ENCODE measurements at regions not wholly inside any gene's neighbourhood (a gene's known extent, or its start where the extent isn't known, plus 50 kb on each side); places are given as distances from the start of the nearest gene placed in this dataset.

DNA sequence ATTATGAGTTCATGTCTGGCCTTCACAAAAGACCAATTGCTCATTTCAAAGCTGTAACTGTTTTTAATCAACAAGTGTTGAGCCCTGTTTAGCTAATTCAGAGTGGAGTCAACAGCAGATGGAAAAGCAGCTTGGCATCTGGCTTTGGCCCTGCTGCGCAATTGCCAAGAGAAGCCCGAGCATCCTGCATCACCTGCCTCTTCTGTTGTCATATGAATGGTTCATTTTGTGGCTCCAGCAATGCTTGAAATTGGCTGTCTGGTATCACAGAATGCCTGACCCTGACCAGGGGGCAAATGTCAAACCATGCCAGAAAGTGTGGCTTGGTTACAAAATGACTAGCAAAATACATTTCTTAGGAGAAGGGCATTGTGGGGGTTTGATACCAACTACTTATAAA is 296.5 kb upstream of the PHF14 start:
- Histone ChIP-seq H3K27me3 (ENCODE audit: control insufficient read depth in 1 of 2, insufficient read depth in 2 of 2, low read length in 1 of 2) (no peaks in the 10 kb centered on the region), H3K27ac (ENCODE audit: low read depth in 1 of 2, low read length in 2 of 2) (no peak overlapping the region), H3K36me3 (ENCODE audit: control insufficient read depth in 1 of 2, insufficient read depth in 2 of 2, low read length in 1 of 2) (no peaks in the 10 kb centered on the region), H3K9me3 (ENCODE audit: control insufficient read depth, low read length) (no peaks in the 10 kb centered on the region), H3K4me3 (ENCODE audit: low read length in 2 of 2) (no peak overlapping the region), H3K4me1 (ENCODE audit: control insufficient read depth in 1 of 2, insufficient read depth in 2 of 2, low read length in 2 of 2) (no peaks in the 10 kb centered on the region)
- peak in 1 of 2 donors; percentile 46 for DNase-seq
- WGBS, 2 donors = 85 to 91% methylated on average over 2 of the region's 2 CpGs
- ATAC-seq (ENCODE audit: low FRiP score) = no peak
- intact Hi-C loops (cut with DNase I) = no loop called here

DNA sequence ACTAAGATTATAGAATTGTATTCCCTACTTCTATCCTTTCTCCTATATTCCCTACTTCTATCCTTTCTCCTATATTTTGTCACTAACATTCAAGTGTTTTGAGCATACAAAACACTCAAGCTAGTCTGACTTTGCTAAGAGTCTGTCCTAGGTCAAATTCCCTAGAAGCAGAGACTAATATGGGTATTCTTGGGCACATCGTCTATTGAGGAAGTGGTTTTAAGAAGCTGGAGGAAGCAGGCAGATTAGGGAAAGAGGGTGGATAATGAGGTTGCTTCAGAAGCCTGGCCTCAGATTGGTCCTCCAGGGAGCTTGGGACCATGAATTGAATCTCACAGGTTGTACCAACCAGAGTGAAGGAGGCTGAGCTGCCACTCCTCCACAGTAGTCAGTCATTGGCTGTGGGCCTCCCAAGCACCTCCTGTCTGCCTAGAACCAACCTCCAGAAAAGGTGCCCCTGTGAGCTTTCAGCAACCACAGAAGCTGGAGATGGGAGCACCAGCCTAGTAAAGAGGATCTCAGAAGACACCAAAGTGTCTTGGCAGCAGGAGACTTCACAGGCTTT is 295.9 kb upstream of the PHF14 start:
- Histone ChIP-seq H3K36me3 (ENCODE audit: control insufficient read depth in 1 of 2, insufficient read depth in 2 of 2, low read length in 1 of 2) (no peaks in the 10 kb centered on the region), H3K4me1 (ENCODE audit: control insufficient read depth in 1 of 2, insufficient read depth in 2 of 2, low read length in 2 of 2) (no peaks in the 10 kb centered on the region), H3K27me3 (ENCODE audit: control insufficient read depth in 1 of 2, insufficient read depth in 2 of 2, low read length in 1 of 2) (no peaks in the 10 kb centered on the region), H3K27ac (ENCODE audit: low read depth in 1 of 2, low read length in 2 of 2) (no peak overlapping the region), H3K4me3 (ENCODE audit: low read length in 2 of 2) (no peak overlapping the region), H3K9me3 (ENCODE audit: control insufficient read depth, low read length) (no peaks in the 10 kb centered on the region)
- intact Hi-C loops (cut with DNase I) = no loop called here
- DNase-seq (no peak), ATAC-seq (ENCODE audit: low FRiP score) (no peak)
- 78 to 82% methylated on average over 1 of the region's 1 CpG for WGBS, 2 donors

DNA sequence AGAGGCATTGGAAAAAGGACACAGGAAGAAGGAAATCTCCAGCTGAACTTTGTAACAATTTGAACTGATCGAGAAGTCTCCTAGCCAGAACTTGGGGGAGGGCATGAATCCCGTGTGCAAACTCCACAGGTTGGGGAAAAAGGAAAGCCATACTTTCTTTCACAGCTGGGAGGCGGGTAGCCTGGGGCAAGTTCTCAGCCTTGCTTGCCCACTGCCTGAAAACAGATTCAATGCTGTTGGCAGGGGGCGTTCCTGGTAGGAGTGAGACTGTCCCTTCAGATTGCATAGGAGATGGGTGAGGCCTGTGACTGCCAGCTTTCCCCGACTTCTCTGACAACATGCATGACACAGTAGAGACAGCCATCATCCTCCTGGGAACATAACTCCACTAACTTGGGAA is 289.1 kb upstream of the PHF14 start:
- H3K9me3 ChIP-seq (ENCODE audit: control insufficient read depth, low read length) = no peaks in the 10 kb centered on the region
- H3K4me3 ChIP-seq (ENCODE audit: low read length in 2 of 2) = no peak overlapping the region
- DNase-seq (no peak), ATAC-seq (ENCODE audit: low FRiP score) (no peak)
- H3K27me3 ChIP-seq (ENCODE audit: control insufficient read depth in 1 of 2, insufficient read depth in 2 of 2, low read length in 1 of 2) = no peaks in the 10 kb centered on the region
- WGBS, 2 donors = 87 to 90% methylated on average over 5 of the region's 5 CpGs
- intact Hi-C loops (cut with DNase I) = no loop called here
- no peak overlapping the region for H3K27ac ChIP-seq (ENCODE audit: low read depth in 1 of 2, low read length in 2 of 2)
- H3K36me3 ChIP-seq (ENCODE audit: control insufficient read depth in 1 of 2, insufficient read depth in 2 of 2, low read length in 1 of 2) = no peaks in the 10 kb centered on the region
- H3K4me1 ChIP-seq (ENCODE audit: control insufficient read depth in 1 of 2, insufficient read depth in 2 of 2, low read length in 2 of 2) = no peaks in the 10 kb centered on the region

DNA sequence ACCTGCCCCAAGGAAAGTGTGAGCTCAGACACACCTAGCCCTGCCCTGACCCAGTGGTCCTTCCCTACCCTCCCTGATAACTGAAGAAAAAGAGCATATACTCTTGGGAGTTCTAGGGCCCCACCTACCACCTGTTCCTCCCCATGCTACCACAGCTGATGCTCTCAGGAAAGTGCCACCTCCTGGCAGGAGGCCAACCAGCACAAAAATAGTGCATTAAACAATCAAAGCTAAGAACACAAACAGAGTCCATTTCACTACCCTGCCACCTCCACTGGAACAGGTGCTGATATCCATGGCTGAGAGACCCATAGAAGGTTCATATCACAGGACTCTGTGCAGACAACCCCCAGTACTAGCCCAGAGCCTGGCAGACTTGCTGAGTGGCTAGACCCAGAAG is 288.6 kb upstream of the PHF14 start:
- ATAC-seq (ENCODE audit: low FRiP score) = no peak
- no peaks in the 10 kb centered on the region for H3K9me3 ChIP-seq (ENCODE audit: control insufficient read depth, low read length)

DNA sequence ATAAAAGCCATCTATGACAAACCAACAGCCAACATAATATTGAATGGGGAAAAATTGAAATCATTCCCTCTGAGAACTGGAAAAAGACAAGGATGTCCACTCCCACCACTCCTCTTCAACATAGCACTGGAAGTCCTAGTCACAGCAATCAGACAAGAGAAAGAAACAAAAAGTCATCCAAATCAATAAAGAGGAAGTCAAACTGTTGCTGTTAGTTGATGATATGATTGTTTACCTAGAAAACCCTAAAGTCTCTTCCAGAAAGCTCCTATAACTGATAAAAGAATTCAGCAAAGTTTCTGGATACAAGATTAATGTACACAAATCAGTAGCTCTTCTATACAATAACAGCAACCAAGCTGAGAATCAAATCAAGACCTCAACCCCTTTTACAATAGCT is 285.1 kb upstream of the PHF14 start:
- no peaks in the 10 kb centered on the region for H3K4me1 ChIP-seq (ENCODE audit: control insufficient read depth in 1 of 2, insufficient read depth in 2 of 2, low read length in 2 of 2)
- H3K27me3 ChIP-seq (ENCODE audit: control insufficient read depth in 1 of 2, insufficient read depth in 2 of 2, low read length in 1 of 2) = no peaks in the 10 kb centered on the region
- ATAC-seq (ENCODE audit: low FRiP score) = no peak
- H3K27ac ChIP-seq (ENCODE audit: low read depth in 1 of 2, low read length in 2 of 2) = no peak overlapping the region
- no peak overlapping the region for H3K4me3 ChIP-seq (ENCODE audit: low read length in 2 of 2)
- DNase-seq = no peak
- intact Hi-C loops (cut with DNase I) = no loop called here
- H3K36me3 ChIP-seq (ENCODE audit: control insufficient read depth in 1 of 2, insufficient read depth in 2 of 2, low read length in 1 of 2) = no peaks in the 10 kb centered on the region
- H3K9me3 ChIP-seq (ENCODE audit: control insufficient read depth, low read length) = no peaks in the 10 kb centered on the region

More for the DNA sequence above, 288.6 kb upstream of the PHF14 start:
- H3K4me1 ChIP-seq (ENCODE audit: control insufficient read depth in 1 of 2, insufficient read depth in 2 of 2, low read length in 2 of 2) = no peaks in the 10 kb centered on the region
- intact Hi-C loops (cut with DNase I) = no loop called here
- no peaks in the 10 kb centered on the region for H3K27me3 ChIP-seq (ENCODE audit: control insufficient read depth in 1 of 2, insufficient read depth in 2 of 2, low read length in 1 of 2)
- H3K36me3 ChIP-seq (ENCODE audit: control insufficient read depth in 1 of 2, insufficient read depth in 2 of 2, low read length in 1 of 2) = no peaks in the 10 kb centered on the region
- DNase-seq = no peak
- no peak overlapping the region for H3K4me3 ChIP-seq (ENCODE audit: low read length in 2 of 2)
- no peak overlapping the region for H3K27ac ChIP-seq (ENCODE audit: low read depth in 1 of 2, low read length in 2 of 2)

DNA sequence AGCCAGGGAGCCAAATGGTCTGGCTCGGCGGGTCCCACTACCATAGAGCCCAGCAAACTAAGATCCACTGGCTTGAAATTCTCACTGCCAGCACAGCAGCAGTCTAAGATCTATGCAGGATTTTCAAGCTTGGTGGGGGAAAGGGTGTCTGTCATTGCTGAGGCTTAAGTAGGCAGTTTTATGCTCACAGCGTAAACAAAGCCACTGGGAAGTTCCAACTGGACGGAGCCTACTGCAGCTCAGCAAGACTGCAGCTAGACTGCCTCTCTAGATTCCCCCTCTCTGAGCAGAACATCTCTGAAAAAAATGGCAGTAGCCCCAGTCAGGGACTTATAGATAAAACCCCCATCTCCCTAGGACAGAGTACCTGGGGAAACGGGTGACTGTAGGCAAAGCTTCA is 277.6 kb upstream of the PHF14 start:
- no peak for DNase-seq
- ATAC-seq (ENCODE audit: low FRiP score) = no peak
- H3K4me1 ChIP-seq (ENCODE audit: control insufficient read depth in 1 of 2, insufficient read depth in 2 of 2, low read length in 2 of 2) = no peaks in the 10 kb centered on the region
- H3K4me3 ChIP-seq (ENCODE audit: low read length in 2 of 2) = no peak overlapping the region
- no peak overlapping the region for H3K27ac ChIP-seq (ENCODE audit: low read depth in 1 of 2, low read length in 2 of 2)
- intact Hi-C loops (cut with DNase I) = no loop called here
- H3K27me3 ChIP-seq (ENCODE audit: control insufficient read depth in 1 of 2, insufficient read depth in 2 of 2, low read length in 1 of 2) = no peaks in the 10 kb centered on the region
- 42 to 63% methylated on average over 5 of the region's 5 CpGs for WGBS, 2 donors
- peaks cover 1% of the 10 kb centered on the region for H3K9me3 ChIP-seq (ENCODE audit: control insufficient read depth, low read length)
- no peaks in the 10 kb centered on the region for H3K36me3 ChIP-seq (ENCODE audit: control insufficient read depth in 1 of 2, insufficient read depth in 2 of 2, low read length in 1 of 2)

DNA sequence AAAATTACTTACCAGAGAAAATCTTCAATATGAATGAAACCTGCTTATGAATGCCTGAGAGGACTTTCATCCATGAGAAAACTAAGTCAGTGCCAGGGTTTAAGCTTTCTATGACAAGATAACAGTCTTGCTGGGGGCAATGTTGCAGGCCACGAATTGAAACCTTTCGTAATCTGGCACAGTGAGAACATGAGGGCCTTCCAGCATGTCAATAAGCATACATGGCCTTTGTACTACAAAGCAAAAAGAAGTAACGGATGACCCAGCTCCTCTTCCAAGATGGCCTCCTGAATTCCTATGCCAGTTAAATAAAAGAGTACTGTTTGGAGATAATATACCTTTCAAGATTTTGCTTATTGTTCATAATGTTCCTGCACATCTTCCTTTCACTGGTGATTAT is 270.6 kb upstream of the PHF14 start:
- H3K4me3 ChIP-seq (ENCODE audit: low read length in 2 of 2) = no peak overlapping the region
- ATAC-seq (ENCODE audit: low FRiP score) (no peak), DNase-seq (no peak)
- no peaks in the 10 kb centered on the region for H3K9me3 ChIP-seq (ENCODE audit: control insufficient read depth, low read length)
- H3K27ac ChIP-seq (ENCODE audit: low read depth in 1 of 2, low read length in 2 of 2) = no peak overlapping the region
- intact Hi-C loops (cut with DNase I) = no loop called here
- H3K4me1 ChIP-seq (ENCODE audit: control insufficient read depth in 1 of 2, insufficient read depth in 2 of 2, low read length in 2 of 2) = no peaks in the 10 kb centered on the region
- no peaks in the 10 kb centered on the region for H3K27me3 ChIP-seq (ENCODE audit: control insufficient read depth in 1 of 2, insufficient read depth in 2 of 2, low read length in 1 of 2)
- WGBS, 2 donors = 69 to 87% methylated on average over 3 of the region's 3 CpGs
- H3K36me3 ChIP-seq (ENCODE audit: control insufficient read depth in 1 of 2, insufficient read depth in 2 of 2, low read length in 1 of 2) = no peaks in the 10 kb centered on the region

DNA sequence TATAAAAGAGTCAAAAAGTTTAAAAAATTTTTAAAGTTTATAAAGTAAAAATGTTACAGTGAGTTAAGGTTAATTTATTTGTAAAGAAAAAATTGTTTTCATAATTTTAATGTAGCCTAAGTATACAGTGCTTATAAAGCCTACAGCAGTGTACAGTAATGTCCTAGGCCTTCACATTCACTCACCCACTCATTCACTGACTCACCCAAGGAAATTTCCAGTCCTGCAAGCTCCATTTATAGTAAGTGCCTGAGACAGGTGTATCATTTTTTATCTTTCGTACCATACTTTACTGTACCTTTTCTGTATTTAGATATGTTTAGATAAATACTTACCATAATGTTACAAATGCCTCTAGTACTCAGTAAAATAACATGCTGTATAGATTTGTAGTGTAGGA is 269.7 kb upstream of the PHF14 start:
- WGBS, 2 donors = 91 to 95% methylated on average over 1 of the region's 1 CpG
- ATAC-seq (ENCODE audit: low FRiP score) = no peak

DNA sequence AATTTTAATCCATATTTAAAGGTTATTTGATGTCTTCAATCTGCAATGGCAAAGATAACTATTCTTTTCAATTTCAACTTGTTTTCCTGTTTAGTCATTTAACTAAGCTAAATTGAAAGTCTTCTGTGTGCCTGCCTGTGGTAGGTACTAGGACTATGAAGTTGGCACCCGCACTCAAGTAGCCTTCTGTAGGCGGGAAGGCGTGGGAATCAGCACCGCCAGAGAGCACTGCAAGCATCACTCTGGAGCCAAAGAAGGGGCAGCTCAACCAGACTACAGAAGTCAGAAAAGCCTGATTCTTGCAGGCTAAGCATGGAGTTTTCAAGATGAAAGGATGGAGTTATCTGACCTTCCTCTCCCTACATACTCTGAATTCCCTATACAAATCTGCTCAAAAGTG is 269.0 kb upstream of the PHF14 start:
- Histone ChIP-seq H3K9me3 (ENCODE audit: control insufficient read depth, low read length) (no peaks in the 10 kb centered on the region), H3K36me3 (ENCODE audit: control insufficient read depth in 1 of 2, insufficient read depth in 2 of 2, low read length in 1 of 2) (no peaks in the 10 kb centered on the region), H3K4me3 (ENCODE audit: low read length in 2 of 2) (no peak overlapping the region), H3K27ac (ENCODE audit: low read depth in 1 of 2, low read length in 2 of 2) (no peak overlapping the region), H3K4me1 (ENCODE audit: control insufficient read depth in 1 of 2, insufficient read depth in 2 of 2, low read length in 2 of 2) (no peaks in the 10 kb centered on the region), H3K27me3 (ENCODE audit: control insufficient read depth in 1 of 2, insufficient read depth in 2 of 2, low read length in 1 of 2) (no peaks in the 10 kb centered on the region)
- no peak for ATAC-seq (ENCODE audit: low FRiP score)
- no peak for DNase-seq
- intact Hi-C loops (cut with DNase I) = no loop called here
- 69 to 72% methylated on average over 4 of the region's 4 CpGs for WGBS, 2 donors

More for the DNA sequence above, 269.7 kb upstream of the PHF14 start:
- Histone ChIP-seq H3K9me3 (ENCODE audit: control insufficient read depth, low read length) (no peaks in the 10 kb centered on the region), H3K36me3 (ENCODE audit: control insufficient read depth in 1 of 2, insufficient read depth in 2 of 2, low read length in 1 of 2) (no peaks in the 10 kb centered on the region), H3K27ac (ENCODE audit: low read depth in 1 of 2, low read length in 2 of 2) (no peak overlapping the region), H3K27me3 (ENCODE audit: control insufficient read depth in 1 of 2, insufficient read depth in 2 of 2, low read length in 1 of 2) (no peaks in the 10 kb centered on the region), H3K4me3 (ENCODE audit: low read length in 2 of 2) (no peak overlapping the region), H3K4me1 (ENCODE audit: control insufficient read depth in 1 of 2, insufficient read depth in 2 of 2, low read length in 2 of 2) (no peaks in the 10 kb centered on the region)
- intact Hi-C loops (cut with DNase I) = no loop called here
- DNase-seq = no peak

All from aorta (tissue), 5 donors.